GM10248 (cell line): ENCODE measurements at regions not wholly inside any gene's neighbourhood (a gene's known extent, or its start where the extent isn't known, plus 50 kb on each side); places are given as distances from the start of the nearest gene placed in this dataset.
A peak's percentile ranks its signal among the peaks of the same experiment; 100 is the strongest.

Source experiments
- CTCF ChIA-PET: fragments of 300-600 bp; sonication (Branson Sonifier 250); formaldehyde crosslinking; extraction: SDS; loops from one replicate; lab custom pipeline; 2021; ENCODE audit warnings: antibody characterized with exemption; lab: Yijun Ruan, JAX
- POLR2A ChIA-PET: fragments of 350-650 bp; sonication (Branson Sonifier 250); formaldehyde crosslinking; extraction: SDS; loops from one replicate; lab custom pipeline; 2020; ENCODE audit warnings: antibody characterized with exemption; lab: Yijun Ruan, JAX
- DNase-seq: peaks from one replicate; pipeline ENCODE4 v3.0.0; 2012; ENCODE audit errors: extremely low spot score
- CTCF ChIP-seq: IDR thresholded peaks from 2 replicates; pipeline ENCODE4 v1.5.1; 2012; ENCODE audit warnings: mild to moderate bottlenecking, low read depth; ENCODE audit errors: extremely low read depth, missing control alignments, control extremely low read depth

GRCh38 chr20:11457488-11457887 lies 460.2 kb upstream of the BTBD3 start:
- POLR2A ChIA-PET: no interaction called here
- no peak for TF ChIP-seq CTCF
- CTCF ChIA-PET: no interaction called here
- no peak for DNase-seq

- POLR2A ChIA-PET: no interaction called here
- TF ChIP-seq CTCF: no peak
- peak; percentile 8 for DNase-seq
- CTCF ChIA-PET: interaction anchor here (0.7 to 1.6 kb wide), 8 partner anchors 10 to 237 kb away, joined by 3 to 4 read pairs (median 3); no protein-coding TSS in a partner anchor
These were observed 458.4 kb upstream of the BTBD3 start for GRCh38 chr20:11459090-11459890.

GRCh38 chr20:11467436-11467835 lies 450.3 kb upstream of the BTBD3 start:
- CTCF ChIA-PET: no interaction called here
- TF ChIP-seq CTCF: no peak
- POLR2A ChIA-PET: no interaction called here
- no peak for DNase-seq

- ChIA-PET POLR2A (no interaction called here), CTCF (interaction anchor here (0.7 to 2.1 kb wide), 3 partner anchors 9 to 20 kb away, joined by 3 to 5 read pairs (median 3); no protein-coding TSS in a partner anchor)
- no peak for TF ChIP-seq CTCF
- DNase-seq: no peak
These were observed 448.8 kb upstream of the BTBD3 start for GRCh38 chr20:11468880-11469279.

GRCh38 chr20:11469795-11470435 lies 447.8 kb upstream of the BTBD3 start:
- DNase-seq: no peak
- POLR2A ChIA-PET: no interaction called here
- TF ChIP-seq CTCF: no peak
- CTCF ChIA-PET: interaction anchor here (0.8 to 2.1 kb wide), 4 partner anchors 10 to 74 kb away, joined by 3 to 5 read pairs (median 4); no protein-coding TSS in a partner anchor

- POLR2A ChIA-PET: no interaction called here
- CTCF ChIA-PET: no interaction called here
- no peak for DNase-seq
- no peak for TF ChIP-seq CTCF
These were observed 443.7 kb upstream of the BTBD3 start for GRCh38 chr20:11473983-11474382.
